HCT116 (cell line): ENCODE measurements at regions not wholly inside any gene's neighbourhood (a gene's known extent, or its start where the extent isn't known, plus 50 kb on each side); places are given as distances from the start of the nearest gene placed in this dataset.
"Not testable (repeated sequence)": the region's sequence is repeated elsewhere in the genome, so short reads cannot be mapped to it uniquely, and the experiment has no call there.

ENCODE experiments used
- ATAC-seq: fragments of 200-7000 bp; cut with Tn5 transposase; 2 replicates; pipeline ENCODE4 v1.9.1; 2020; ENCODE audit warnings: mild to moderate bottlenecking, moderate library complexity
- BruUV-seq: library from RNA; stranded (reverse); fragments of 400-500 nt; replicated peaks from 2 replicates; lab custom pipeline; 2021; lab: Mats Ljungman, UMichigan
- CTCF ChIA-PET: fragments of 300-600 bp; sonication (Branson Sonifier 250); formaldehyde crosslinking; loops from one replicate; lab custom pipeline; 2021; ENCODE audit warnings: antibody characterized with exemption; lab: Charles Lee
- POLR2A ChIA-PET: fragments of 300-600, 350-600 bp; sonication (Branson Sonifier 250); formaldehyde crosslinking; loops from one replicate; lab custom pipeline; 2021; ENCODE audit warnings: antibody characterized with exemption; lab: Charles Lee
- RAD21 ChIA-PET, 2 experiments: fragments of 300-600 bp; sonication (Branson Sonifier 250); formaldehyde crosslinking; loops; one replicate each; lab custom pipeline; 2023; ENCODE audit warnings: low total read pairs in 2 of 2; ENCODE audit not compliant: uncharacterized antibody in 2 of 2, unreplicated experiment in 2 of 2, low non-redundant PET in 1 of 2; lab: Charles Lee
- DNase-seq: peaks from one replicate; pipeline ENCODE4 v3.0.0-alpha.2; 2010; ENCODE audit warnings: low read depth, low spot score
- H2AFZ ChIP-seq: fragments of 200-600 bp; shearing (Covaris generic), sonication (generic); 2 replicates; pipeline ENCODE4 v1.6.1; 2017; ENCODE audit warnings: low read depth, mixed run types, mixed read lengths, antibody characterized with exemption, low read length; ENCODE audit not compliant: poor library complexity, severe bottlenecking
- H3K27ac ChIP-seq: 2 replicates; pipeline ENCODE4 v1.5.1; 2012; ENCODE audit warnings: low read depth, low read length
- H3K27me3 ChIP-seq: fragments of 200-600 bp; sonication (generic); 2 replicates; pipeline ENCODE4 v1.6.1; 2016; ENCODE audit warnings: mixed run types, low read length, mixed read lengths; ENCODE audit not compliant: insufficient read depth
- H3K36me3 ChIP-seq, 2 experiments: fragments of 200-500 bp in 1 of 2; fragments of 200-600 bp in 1 of 2; sonication (Bioruptor generic) in 1 of 2; sonication (generic) in 1 of 2; 2 replicates each; pipeline versions ENCODE4 v1.5.1 to v1.6.1; 2014 to 2016; ENCODE audit warnings: low read length in 2 of 2, inconsistent platforms in 1 of 2, mixed read lengths in 1 of 2, mixed run types in 1 of 2; ENCODE audit not compliant: insufficient read depth in 2 of 2, control insufficient read depth in 1 of 2
- H3K4me1 ChIP-seq, 2 experiments: fragments of 200-600 bp in 1 of 2; sonication (generic) in 1 of 2; 2 replicates each; pipeline versions ENCODE4 v1.5.1 to v1.6.1; 2012 to 2017; ENCODE audit warnings: low read length in 2 of 2, inconsistent platforms in 1 of 2, mild to moderate bottlenecking in 1 of 2, mixed read lengths in 1 of 2, mixed run types in 1 of 2, moderate library complexity in 1 of 2; ENCODE audit not compliant: insufficient read depth in 2 of 2, control insufficient read depth in 1 of 2
- H3K4me2 ChIP-seq: fragments of 200-600 bp; sonication (generic); 2 replicates; pipeline ENCODE4 v1.6.1; 2017; ENCODE audit warnings: mixed run types, low read length, mixed read lengths
- H3K4me3 ChIP-seq, 2 experiments: fragments of 200-600 bp in 1 of 2; sonication (generic) in 1 of 2; replicated peaks in 1 of 2; 2 replicates each; pipeline ENCODE4 v1.5.1; 2011 to 2016; ENCODE audit warnings: low read length in 2 of 2, control low read depth in 1 of 2, low read depth in 1 of 2, mild to moderate bottlenecking in 1 of 2, mixed read lengths in 1 of 2, mixed run types in 1 of 2
- H3K79me2 ChIP-seq: fragments of 200-600 bp; sonication (generic); 2 replicates; pipeline ENCODE4 v1.6.1; 2017; ENCODE audit warnings: mild to moderate bottlenecking, mixed run types, low read length, moderate library complexity, mixed read lengths; ENCODE audit not compliant: insufficient read depth
- H3K9ac ChIP-seq: fragments of 200-600 bp; sonication (generic); 2 replicates; pipeline ENCODE4 v1.6.1; 2016; ENCODE audit warnings: low read length, mixed read lengths
- H3K9me2 ChIP-seq: fragments of 200-600 bp; sonication (generic), shearing (Covaris generic); 2 replicates; pipeline ENCODE4 v1.6.1; 2017; ENCODE audit warnings: mixed run types, mild to moderate bottlenecking, moderate library complexity; ENCODE audit not compliant: insufficient read depth
- H3K9me3 ChIP-seq, 2 experiments: fragments of 200-500 bp in 1 of 2; fragments of 200-600 bp in 1 of 2; sonication (Bioruptor generic) in 1 of 2; sonication (generic) in 1 of 2; 2 replicates each; pipeline ENCODE4 v1.6.1; 2014 to 2017; ENCODE audit warnings: low read length in 2 of 2, mixed read lengths in 2 of 2, inconsistent platforms in 1 of 2, low read depth in 1 of 2, mild to moderate bottlenecking in 1 of 2, mixed run types in 1 of 2, moderate library complexity in 1 of 2; ENCODE audit not compliant: control insufficient read depth in 1 of 2, insufficient read depth in 1 of 2
- H4K20me1 ChIP-seq: fragments of 200-600 bp; sonication (generic), shearing (Covaris generic); 2 replicates; pipeline ENCODE4 v1.6.1; 2017; ENCODE audit warnings: mixed run types, mild to moderate bottlenecking, moderate library complexity; ENCODE audit not compliant: insufficient read depth
- ELF1 ChIP-seq: IDR thresholded peaks from 2 replicates; pipeline ENCODE4 v1.6.1; 2012; ENCODE audit warnings: low read depth, borderline replicate concordance
- POLR2A ChIP-seq: IDR thresholded peaks from 2 replicates; pipeline ENCODE4 v1.7.0; 2011; ENCODE audit warnings: borderline replicate concordance; ENCODE audit not compliant: insufficient read depth, insufficient read length; ENCODE audit errors: extremely low read depth
- ZBTB33 ChIP-seq: IDR thresholded peaks from 2 replicates; pipeline ENCODE4 v1.6.1; 2011; ENCODE audit warnings: mild to moderate bottlenecking, low read length, moderate library complexity; ENCODE audit not compliant: insufficient replicate concordance; ENCODE audit errors: extremely low read depth
- intact Hi-C: fragments of 100-400 bp; cut with micrococcal nuclease; formaldehyde crosslinking; loops from 2 replicates; pipeline ENCODE4 v1.10.0; 2022
- TF ChIP-seq, protein P1 (sequence below): IDR thresholded peaks from 2 replicates; pipeline ENCODE4 v1.6.1; 2012

GRCh38 chr2:136281281-136282114 lies 163.5 kb upstream of the CXCR4 start (continued):
- TF ChIP-seq, protein P1, sequence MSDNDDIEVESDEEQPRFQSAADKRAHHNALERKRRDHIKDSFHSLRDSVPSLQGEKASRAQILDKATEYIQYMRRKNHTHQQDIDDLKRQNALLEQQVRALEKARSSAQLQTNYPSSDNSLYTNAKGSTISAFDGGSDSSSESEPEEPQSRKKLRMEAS = no peak
- TF ChIP-seq ELF1 = no peak
- TF ChIP-seq POLR2A = no peak
- no peak for TF ChIP-seq ZBTB33

GRCh38 chr2:136266346-136266745 lies 148.4 kb upstream of the CXCR4 start:
- H3K27me3 ChIP-seq, DNase-seq, H3K27ac ChIP-seq, H3K36me3 ChIP-seq, H3K9me3 ChIP-seq, ATAC-seq, H3K4me2 ChIP-seq, H3K9me2 ChIP-seq, H2AFZ ChIP-seq, H3K4me1 ChIP-seq, H3K9ac ChIP-seq, RAD21 ChIA-PET, BruUV-seq, H3K79me2 ChIP-seq, CTCF ChIA-PET, H4K20me1 ChIP-seq, intact Hi-C loops, POLR2A ChIA-PET, H3K4me3 ChIP-seq: not testable (repeated sequence)
